ENCODE measurements at regions not wholly inside any gene's neighbourhood (a gene's known extent, or its start where the extent isn't known, plus 50 kb on each side); places are given as distances from the start of the nearest gene placed in this dataset.
A peak's percentile ranks its signal among the peaks of the same experiment; 100 is the strongest.

GRCh38 chr15:96409215-96410138 is 79.0 kb downstream of the NR2F2 start:
- H3K27me3 Mint-ChIP-seq, result peaks cover 76 to 87% (median 84%) of the 10 kb centered on the region in 5 donors
- Histone ChIP-seq H3K36me3 (ENCODE audit: control insufficient read depth in 2 of 3, insufficient read depth in 3 of 3, low read length in 3 of 3) (no peaks in the 10 kb centered on the region), H3K9me3 (ENCODE audit: control insufficient read depth in 2 of 3, low read length in 3 of 3) (no peaks in the 10 kb centered on the region), H3K4me3 (ENCODE audit: low read length) (no peak overlapping the region), H3K27ac (ENCODE audit: low read depth, low read length) (no peak overlapping the region), H3K4me1 (ENCODE audit: control insufficient read depth in 2 of 2, insufficient read depth in 2 of 2, low read length in 2 of 2) (no peaks in the 10 kb centered on the region), H3K27me3 (ENCODE audit: control insufficient read depth in 2 of 2, insufficient read depth in 2 of 2, low read length in 2 of 2) (peaks cover 3 to 22% of the 10 kb centered on the region in 2 donors)
- peak overlapping the region in 1 of 9 donors; percentile 74 for H3K27ac Mint-ChIP-seq
- H3K36me3 Mint-ChIP-seq, result no peaks in the 10 kb centered on the region
- peaks cover 0 to 12% (median 2%) of the 10 kb centered on the region in 11 donors for H3K9me3 Mint-ChIP-seq
- no peak for ATAC-seq
- peaks cover 0 to 14% (median 8%) of the 10 kb centered on the region in 7 donors for H3K4me1 Mint-ChIP-seq
- H3K4me3 Mint-ChIP-seq, result peak overlapping the region in 3 of 10 donors; percentile 26 to 57 (median 39)
- DNase-seq, result no peak
- ChIA-PET POLR2A (no interaction called here), CTCF (no interaction called here)
- intact Hi-C loops (cut with micrococcal nuclease), result loop anchor here in 1 of 2 donors (2.0 kb wide), 2 partner anchors 53 to 83 kb away; no protein-coding TSS in a partner anchor

DNA sequence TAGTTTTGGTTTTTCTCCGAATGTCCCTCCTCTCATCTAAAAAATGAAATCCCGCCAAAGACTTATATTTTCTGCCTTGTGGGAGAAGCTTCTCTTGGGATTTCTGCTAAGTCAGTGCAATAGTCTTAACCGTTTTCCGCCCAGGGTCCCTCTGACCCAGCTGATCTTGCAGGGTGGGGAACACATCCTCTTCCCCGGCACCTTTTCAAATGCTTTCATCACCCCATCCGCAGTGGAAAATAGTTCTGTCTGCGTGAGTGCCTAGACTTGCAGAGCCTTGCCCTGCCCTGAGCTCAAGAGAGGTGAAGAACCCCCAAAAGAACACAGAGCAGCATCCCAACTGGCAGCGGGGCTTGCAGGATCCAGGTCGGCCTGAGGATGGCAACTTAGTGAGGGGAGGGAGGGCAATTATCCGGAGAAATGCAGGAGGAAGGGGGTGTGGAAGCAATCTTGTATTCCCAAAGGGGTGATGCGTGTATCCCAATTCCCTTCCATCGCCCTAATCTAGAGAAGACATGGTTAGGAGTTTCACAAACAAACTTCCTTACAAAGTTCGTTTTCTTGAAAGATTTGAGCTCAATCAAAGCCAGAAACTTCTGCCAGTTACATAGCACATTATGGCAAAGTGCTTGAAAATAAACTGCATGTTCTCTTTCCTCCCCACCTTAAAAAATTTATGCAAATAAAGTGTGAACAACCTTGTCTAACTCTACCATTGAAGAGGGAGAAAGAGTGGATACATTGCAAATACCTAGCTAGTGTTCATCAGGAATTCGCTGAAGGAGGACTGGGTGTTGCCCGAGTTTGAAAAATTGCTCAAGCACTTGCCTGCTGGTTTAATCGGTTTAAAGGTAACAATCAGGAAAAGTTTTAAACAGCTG is 79.9 kb downstream of the NR2F2 start:
- Histone ChIP-seq H3K4me1 (ENCODE audit: control insufficient read depth in 2 of 2, insufficient read depth in 2 of 2, low read length in 2 of 2) (no peaks in the 10 kb centered on the region), H3K27ac (ENCODE audit: low read depth, low read length) (no peak overlapping the region), H3K9me3 (ENCODE audit: control insufficient read depth in 2 of 3, low read length in 3 of 3) (no peaks in the 10 kb centered on the region), H3K36me3 (ENCODE audit: control insufficient read depth in 2 of 3, insufficient read depth in 3 of 3, low read length in 3 of 3) (no peaks in the 10 kb centered on the region), H3K27me3 (ENCODE audit: control insufficient read depth in 2 of 2, insufficient read depth in 2 of 2, low read length in 2 of 2) (peaks cover 3 to 20% of the 10 kb centered on the region in 2 donors), H3K4me3 (ENCODE audit: low read length) (no peak overlapping the region)
- H3K4me1 Mint-ChIP-seq, result peaks cover 0 to 14% (median 8%) of the 10 kb centered on the region in 7 donors
- ChIA-PET CTCF (no interaction called here), POLR2A (no interaction called here)
- peaks cover 0 to 12% (median 2%) of the 10 kb centered on the region in 11 donors for H3K9me3 Mint-ChIP-seq
- peaks cover 81 to 95% (median 88%) of the 10 kb centered on the region in 5 donors for H3K27me3 Mint-ChIP-seq
- peak overlapping the region in 1 of 9 donors; percentile 59 for H3K27ac Mint-ChIP-seq
- ATAC-seq, result no peak
- DNase-seq, result no peak
- peak overlapping the region in 2 of 10 donors; percentile 26 to 39 for H3K4me3 Mint-ChIP-seq
- no peaks in the 10 kb centered on the region for H3K36me3 Mint-ChIP-seq
- intact Hi-C loops (cut with micrococcal nuclease), result loop anchor here in 1 of 2 donors (2.0 kb wide), 2 partner anchors 54 to 84 kb away; no protein-coding TSS in a partner anchor

GRCh38 chr15:96411056-96412031 is 80.8 kb downstream of the NR2F2 start:
- intact Hi-C loops (cut with micrococcal nuclease), result loop anchor here in 1 of 2 donors (2.0 kb wide), 2 partner anchors 55 to 85 kb away; no protein-coding TSS in a partner anchor
- peaks cover 81 to 95% (median 91%) of the 10 kb centered on the region in 5 donors for H3K27me3 Mint-ChIP-seq
- no peak for DNase-seq

GRCh38 chr15:96412045-96412905 is 81.8 kb downstream of the NR2F2 start:
- H3K4me1 Mint-ChIP-seq, result peaks cover 0 to 17% (median 8%) of the 10 kb centered on the region in 7 donors
- H3K9me3 ChIP-seq (ENCODE audit: control insufficient read depth in 2 of 3, low read length in 3 of 3), result no peaks in the 10 kb centered on the region
- DNase-seq, result no peak
- intact Hi-C loops (cut with micrococcal nuclease), result no loop called here
- H3K4me3 ChIP-seq (ENCODE audit: low read length), result no peak overlapping the region
- no peaks in the 10 kb centered on the region for H3K4me1 ChIP-seq (ENCODE audit: control insufficient read depth in 2 of 2, insufficient read depth in 2 of 2, low read length in 2 of 2)
- peaks cover 3 to 20% of the 10 kb centered on the region in 2 donors for H3K27me3 ChIP-seq (ENCODE audit: control insufficient read depth in 2 of 2, insufficient read depth in 2 of 2, low read length in 2 of 2)
- ChIA-PET CTCF (no interaction called here), POLR2A (no interaction called here)
- ATAC-seq, result no peak
- peaks cover 74 to 89% (median 86%) of the 10 kb centered on the region in 5 donors for H3K27me3 Mint-ChIP-seq
- H3K36me3 ChIP-seq (ENCODE audit: control insufficient read depth in 2 of 3, insufficient read depth in 3 of 3, low read length in 3 of 3), result no peaks in the 10 kb centered on the region
- no peak overlapping the region for H3K27ac Mint-ChIP-seq
- H3K4me3 Mint-ChIP-seq, result no peak overlapping the region
- peaks cover 0 to 12% (median 0%) of the 10 kb centered on the region in 11 donors for H3K9me3 Mint-ChIP-seq
- no peak overlapping the region for H3K27ac ChIP-seq (ENCODE audit: low read depth, low read length)
- peaks cover 0 to under 1% (median 0%) of the 10 kb centered on the region in 5 donors for H3K36me3 Mint-ChIP-seq

More at GRCh38 chr15:96411056-96412031, 80.8 kb downstream of the NR2F2 start:
- H3K4me3 Mint-ChIP-seq, result no peak overlapping the region
- ChIA-PET POLR2A (no interaction called here), CTCF (no interaction called here)
- ATAC-seq, result no peak
- Histone ChIP-seq H3K9me3 (ENCODE audit: control insufficient read depth in 2 of 3, low read length in 3 of 3) (no peaks in the 10 kb centered on the region), H3K27ac (ENCODE audit: low read depth, low read length) (no peak overlapping the region), H3K27me3 (ENCODE audit: control insufficient read depth in 2 of 2, insufficient read depth in 2 of 2, low read length in 2 of 2) (peaks cover 3 to 20% of the 10 kb centered on the region in 2 donors), H3K4me3 (ENCODE audit: low read length) (no peak overlapping the region), H3K36me3 (ENCODE audit: control insufficient read depth in 2 of 3, insufficient read depth in 3 of 3, low read length in 3 of 3) (no peaks in the 10 kb centered on the region), H3K4me1 (ENCODE audit: control insufficient read depth in 2 of 2, insufficient read depth in 2 of 2, low read length in 2 of 2) (no peaks in the 10 kb centered on the region)
- peaks cover 0 to 17% (median 8%) of the 10 kb centered on the region in 7 donors for H3K4me1 Mint-ChIP-seq
- H3K27ac Mint-ChIP-seq, result no peak overlapping the region
- H3K36me3 Mint-ChIP-seq, result no peaks in the 10 kb centered on the region
- peaks cover 0 to 12% (median 0%) of the 10 kb centered on the region in 11 donors for H3K9me3 Mint-ChIP-seq

- CTCF ChIA-PET, result no interaction called here
- peaks cover 0 to 12% (median 0%) of the 10 kb centered on the region in 11 donors for H3K9me3 Mint-ChIP-seq
- peaks cover 0 to 3% (median 0%) of the 10 kb centered on the region in 5 donors for H3K36me3 Mint-ChIP-seq
- intact Hi-C loops (cut with micrococcal nuclease), result no loop called here
- peaks cover 3 to 20% of the 10 kb centered on the region in 2 donors for H3K27me3 ChIP-seq (ENCODE audit: control insufficient read depth in 2 of 2, insufficient read depth in 2 of 2, low read length in 2 of 2)
- no peak overlapping the region for H3K4me3 Mint-ChIP-seq
- H3K4me1 ChIP-seq (ENCODE audit: control insufficient read depth in 2 of 2, insufficient read depth in 2 of 2, low read length in 2 of 2), result no peaks in the 10 kb centered on the region
- no peak overlapping the region for H3K27ac ChIP-seq (ENCODE audit: low read depth, low read length)
- H3K4me3 ChIP-seq (ENCODE audit: low read length), result no peak overlapping the region
- H3K36me3 ChIP-seq (ENCODE audit: control insufficient read depth in 2 of 3, insufficient read depth in 3 of 3, low read length in 3 of 3), result no peaks in the 10 kb centered on the region
- peaks cover 74 to 89% (median 86%) of the 10 kb centered on the region in 5 donors for H3K27me3 Mint-ChIP-seq
- H3K9me3 ChIP-seq (ENCODE audit: control insufficient read depth in 2 of 3, low read length in 3 of 3), result no peaks in the 10 kb centered on the region
- H3K27ac Mint-ChIP-seq, result no peak overlapping the region
- ATAC-seq (no peak), DNase-seq (no peak)
- POLR2A ChIA-PET, result no interaction called here
- peaks cover 0 to 18% (median 8%) of the 10 kb centered on the region in 7 donors for H3K4me1 Mint-ChIP-seq
Observed at GRCh38 chr15:96412906-96413231, 82.4 kb downstream of the NR2F2 start.
